ENCODE measurements at regions not wholly inside any gene's neighbourhood (a gene's known extent, or its start where the extent isn't known, plus 50 kb on each side); places are given as distances from the start of the nearest gene placed in this dataset.

DNA sequence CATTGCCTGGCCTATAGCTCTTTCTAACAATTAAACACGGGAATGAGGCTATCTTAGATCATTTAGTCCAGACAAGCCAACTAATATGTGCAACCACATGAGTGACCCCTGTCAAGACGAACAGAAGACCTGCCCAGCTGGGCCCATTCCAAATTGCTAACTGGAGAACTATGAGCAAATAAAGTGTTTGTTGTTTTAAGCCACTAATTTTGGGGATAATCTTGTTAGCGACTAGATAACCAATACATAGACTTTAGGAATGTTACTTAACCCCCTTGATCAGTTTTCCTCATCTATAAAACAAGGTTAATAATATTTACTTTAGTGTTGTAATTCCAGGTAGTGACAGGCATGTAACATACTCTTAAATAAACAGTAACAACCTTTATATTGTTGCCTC lies 848.3 kb downstream of the METTL15 start:
- Mint-ChIP-seq H3K27me3 (ENCODE audit: low read depth, poor library complexity) (no peaks in the 10 kb centered on the region), H3K27ac (no peak overlapping the region), H3K4me1 (no peaks in the 10 kb centered on the region), H3K9me3 (no peaks in the 10 kb centered on the region), H3K36me3 (ENCODE audit: low read depth) (no peaks in the 10 kb centered on the region), H3K4me3 (no peak overlapping the region)
- TF ChIP-seq, protein P1, sequence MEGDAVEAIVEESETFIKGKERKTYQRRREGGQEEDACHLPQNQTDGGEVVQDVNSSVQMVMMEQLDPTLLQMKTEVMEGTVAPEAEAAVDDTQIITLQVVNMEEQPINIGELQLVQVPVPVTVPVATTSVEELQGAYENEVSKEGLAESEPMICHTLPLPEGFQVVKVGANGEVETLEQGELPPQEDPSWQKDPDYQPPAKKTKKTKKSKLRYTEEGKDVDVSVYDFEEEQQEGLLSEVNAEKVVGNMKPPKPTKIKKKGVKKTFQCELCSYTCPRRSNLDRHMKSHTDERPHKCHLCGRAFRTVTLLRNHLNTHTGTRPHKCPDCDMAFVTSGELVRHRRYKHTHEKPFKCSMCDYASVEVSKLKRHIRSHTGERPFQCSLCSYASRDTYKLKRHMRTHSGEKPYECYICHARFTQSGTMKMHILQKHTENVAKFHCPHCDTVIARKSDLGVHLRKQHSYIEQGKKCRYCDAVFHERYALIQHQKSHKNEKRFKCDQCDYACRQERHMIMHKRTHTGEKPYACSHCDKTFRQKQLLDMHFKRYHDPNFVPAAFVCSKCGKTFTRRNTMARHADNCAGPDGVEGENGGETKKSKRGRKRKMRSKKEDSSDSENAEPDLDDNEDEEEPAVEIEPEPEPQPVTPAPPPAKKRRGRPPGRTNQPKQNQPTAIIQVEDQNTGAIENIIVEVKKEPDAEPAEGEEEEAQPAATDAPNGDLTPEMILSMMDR (IDR thresholded peaks at IDR 0.05) = no peak
- DNase-seq = no peak

GRCh38 chr11:28951191-28951590 lies 843.0 kb downstream of the METTL15 start:
- Mint-ChIP-seq H3K9me3 (no peaks in the 10 kb centered on the region), H3K4me1 (no peaks in the 10 kb centered on the region), H3K36me3 (ENCODE audit: low read depth) (no peaks in the 10 kb centered on the region), H3K27me3 (ENCODE audit: low read depth, poor library complexity) (no peaks in the 10 kb centered on the region), H3K4me3 (no peak overlapping the region), H3K27ac (no peak overlapping the region)
- TF ChIP-seq, protein P1 (IDR thresholded peaks at IDR 0.05) = no peak
- no peak for DNase-seq

DNA sequence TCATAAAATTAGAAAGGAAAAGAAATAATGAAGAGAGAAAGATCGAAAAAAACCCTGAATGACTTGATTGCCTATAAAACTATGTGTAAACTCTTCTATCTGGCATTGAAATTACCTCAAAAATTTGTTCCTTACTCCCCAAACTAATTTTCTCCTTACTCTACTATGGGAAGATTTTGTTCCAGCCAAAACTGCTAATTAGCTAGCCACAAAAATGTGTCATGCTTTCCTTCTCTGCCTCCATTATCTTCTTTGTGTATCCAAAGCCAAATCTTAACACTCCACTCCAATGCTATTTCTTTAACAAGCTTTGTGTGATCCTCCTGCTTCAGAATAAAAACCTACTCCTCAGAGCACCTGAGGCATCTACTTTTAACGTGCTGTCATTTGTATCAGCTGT lies 831.2 kb downstream of the METTL15 start:
- Mint-ChIP-seq H3K36me3 (ENCODE audit: low read depth) (no peaks in the 10 kb centered on the region), H3K4me1 (no peaks in the 10 kb centered on the region), H3K27ac (no peak overlapping the region), H3K9me3 (no peaks in the 10 kb centered on the region), H3K4me3 (no peak overlapping the region), H3K27me3 (ENCODE audit: low read depth, poor library complexity) (peaks cover 5% of the 10 kb centered on the region)
- no peak for DNase-seq
- TF ChIP-seq, protein P1 (IDR thresholded peaks at IDR 0.05) = no peak

DNA sequence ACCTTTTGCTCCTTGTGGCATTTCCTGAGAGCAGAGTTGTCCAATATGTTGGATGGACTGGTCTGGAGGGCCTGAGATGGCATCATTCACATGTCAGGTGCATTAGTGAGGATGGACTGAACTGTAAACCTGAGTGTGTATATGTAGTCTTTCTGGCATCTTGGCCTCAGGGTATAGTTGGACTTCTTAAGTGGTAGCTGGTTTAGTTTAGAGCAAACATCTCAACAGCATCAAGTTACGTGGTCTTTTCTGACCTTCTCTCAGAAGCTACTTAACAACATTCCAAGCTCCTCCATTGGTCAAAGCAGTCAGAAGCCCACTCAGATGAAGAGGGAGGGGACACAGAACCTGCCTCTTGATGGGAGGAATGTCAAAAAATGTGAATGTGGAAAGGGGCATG lies 829.9 kb downstream of the METTL15 start:
- no peak overlapping the region for H3K27ac Mint-ChIP-seq
- DNase-seq = no peak

DNA sequence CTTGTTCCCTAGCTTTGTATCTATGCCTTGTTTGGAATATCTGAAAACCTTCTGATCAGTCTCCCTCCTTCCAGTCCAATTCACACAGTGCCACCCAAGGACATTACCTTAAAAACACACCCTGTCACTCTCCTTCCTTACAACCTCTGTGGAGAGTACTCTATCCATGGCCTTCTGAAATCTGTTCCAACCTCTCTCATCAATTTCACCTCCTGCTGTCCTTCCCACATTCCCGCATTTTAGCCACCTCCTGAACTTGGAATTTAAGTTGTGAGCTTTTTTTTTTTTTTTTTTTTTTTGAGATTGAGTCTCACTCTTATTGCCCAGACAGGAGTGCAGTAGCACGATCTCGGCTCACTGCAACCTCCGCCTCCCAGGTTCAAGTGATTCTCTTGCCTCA lies 824.8 kb downstream of the METTL15 start:
- Mint-ChIP-seq H3K36me3 (ENCODE audit: low read depth) (no peaks in the 10 kb centered on the region), H3K4me3 (no peak overlapping the region), H3K9me3 (peaks cover 3% of the 10 kb centered on the region), H3K27ac (no peak overlapping the region), H3K4me1 (no peaks in the 10 kb centered on the region), H3K27me3 (ENCODE audit: low read depth, poor library complexity) (no peaks in the 10 kb centered on the region)
- DNase-seq = no peak
- TF ChIP-seq, protein P1 (IDR thresholded peaks at IDR 0.05) = no peak

More for the DNA sequence above, 829.9 kb downstream of the METTL15 start:
- Mint-ChIP-seq H3K36me3 (ENCODE audit: low read depth) (no peaks in the 10 kb centered on the region), H3K9me3 (no peaks in the 10 kb centered on the region), H3K4me1 (no peaks in the 10 kb centered on the region), H3K27me3 (ENCODE audit: low read depth, poor library complexity) (peaks cover 5% of the 10 kb centered on the region), H3K4me3 (no peak overlapping the region)
- TF ChIP-seq, protein P1 (IDR thresholded peaks at IDR 0.05) = no peak

DNA sequence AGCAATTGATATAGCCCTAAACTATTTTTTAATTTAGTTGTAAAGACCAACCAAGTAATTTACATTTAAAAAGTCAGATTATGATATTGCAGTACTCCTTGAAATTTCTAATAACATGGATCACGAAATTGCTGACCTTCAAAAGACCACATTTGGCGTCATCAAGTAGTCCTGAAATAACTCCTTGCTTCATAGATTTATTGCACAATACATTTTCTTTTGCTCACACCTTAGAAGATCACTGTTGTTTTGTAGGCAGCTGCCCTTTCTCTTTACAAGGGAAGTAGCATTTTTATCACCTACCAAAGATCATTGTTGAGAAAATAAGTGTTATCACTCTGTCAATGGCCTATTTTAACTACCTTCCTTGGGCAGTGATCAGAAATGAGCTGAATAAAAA lies 815.8 kb downstream of the METTL15 start:
- TF ChIP-seq, protein P1 (IDR thresholded peaks at IDR 0.05) = no peak
- no peaks in the 10 kb centered on the region for H3K9me3 Mint-ChIP-seq
- H3K27ac Mint-ChIP-seq = no peak overlapping the region
- H3K36me3 Mint-ChIP-seq (ENCODE audit: low read depth) = no peaks in the 10 kb centered on the region
- H3K27me3 Mint-ChIP-seq (ENCODE audit: low read depth, poor library complexity) = no peaks in the 10 kb centered on the region
- no peak overlapping the region for H3K4me3 Mint-ChIP-seq
- DNase-seq = no peak
- H3K4me1 Mint-ChIP-seq = no peaks in the 10 kb centered on the region

Data from nephron progenitor cell (in vitro differentiated cells).